Esophagus muscularis mucosa (tissue), 4 donors: ENCODE measurements at regions not wholly inside any gene's neighbourhood (a gene's known extent, or its start where the extent isn't known, plus 50 kb on each side); places are given as distances from the start of the nearest gene placed in this dataset.

Experiments used
- DNase-seq: peaks from one replicate; pipeline ENCODE4 v3.0.0-alpha.2; 2017; ENCODE audit errors: extremely low spot score
- H3K27ac ChIP-seq, 4 donors: fragments of 200-600 bp; sonication (generic); replicated peaks in 1 of 4; 1 replicate in 3 of 4; 2 replicates in 1 of 4; pipeline ENCODE4 v1.5.1; 2016 to 2019; ENCODE audit warnings: mild to moderate bottlenecking in 1 of 4
- H3K27me3 ChIP-seq, 4 donors: fragments of 200-600 bp; sonication (generic); one replicate each; pipeline versions ENCODE4 v1.5.1 to v1.6.0; 2016 to 2019
- H3K36me3 ChIP-seq, 4 donors: fragments of 200-600 bp; sonication (generic); one replicate each; pipeline ENCODE4 v1.5.1; 2016 to 2019
- H3K4me1 ChIP-seq, 4 donors: fragments of 200-600 bp; sonication (generic); one replicate each; pipeline ENCODE4 v1.5.1; 2016 to 2019
- H3K4me3 ChIP-seq, 4 donors: fragments of 200-600 bp; sonication (generic); 1 replicate in 2 of 4; 2 replicates in 2 of 4; pipeline ENCODE4 v1.5.1; 2016 to 2019; ENCODE audit warnings: mild to moderate bottlenecking in 4 of 4, moderate library complexity in 1 of 4
- H3K9me3 ChIP-seq, 4 donors: fragments of 200-600 bp; sonication (generic); 1 replicate in 3 of 4; 2 replicates in 1 of 4; pipeline ENCODE4 v1.5.1; 2016 to 2019
- EP300 ChIP-seq: sonication (generic); formaldehyde crosslinking; IDR thresholded peaks from one replicate; pipeline ENCODE4 v1.6.1; 2017; ENCODE audit warnings: antibody characterized with exemption
- POLR2A ChIP-seq: fragments of 450-650 bp; IDR thresholded peaks from one replicate; pipeline ENCODE4 v1.6.1; 2017; ENCODE audit warnings: antibody characterized with exemption, moderate library complexity, mild to moderate bottlenecking, low read depth
- POLR2AphosphoS5 ChIP-seq, 2 donors: sonication (generic); formaldehyde crosslinking; IDR thresholded peaks; one replicate each; pipeline ENCODE4 v1.6.1; 2017; ENCODE audit warnings: antibody characterized with exemption in 2 of 2
- WGBS: methylation state at CpG from one replicate; pipeline ENCODE4 v1.1.5; 2018; 5-methylcytosine and 5-hydroxymethylcytosine counted together
- intact Hi-C: fragments of 100-400 bp; cut with DNase I; formaldehyde crosslinking; loops from one replicate; pipeline ENCODE4 v1.15.1; 2023
- TF ChIP-seq, protein P1 (sequence below), 3 experiments: fragments of 200-600 bp in 2 of 3; fragments of 450-650 bp in 1 of 3; sonication (generic) in 2 of 3; IDR thresholded peaks; one replicate each; pipeline ENCODE4 v1.5.1; 2017 to 2019; ENCODE audit warnings: antibody characterized with exemption in 3 of 3, mild to moderate bottlenecking in 2 of 3, moderate library complexity in 1 of 3

DNA sequence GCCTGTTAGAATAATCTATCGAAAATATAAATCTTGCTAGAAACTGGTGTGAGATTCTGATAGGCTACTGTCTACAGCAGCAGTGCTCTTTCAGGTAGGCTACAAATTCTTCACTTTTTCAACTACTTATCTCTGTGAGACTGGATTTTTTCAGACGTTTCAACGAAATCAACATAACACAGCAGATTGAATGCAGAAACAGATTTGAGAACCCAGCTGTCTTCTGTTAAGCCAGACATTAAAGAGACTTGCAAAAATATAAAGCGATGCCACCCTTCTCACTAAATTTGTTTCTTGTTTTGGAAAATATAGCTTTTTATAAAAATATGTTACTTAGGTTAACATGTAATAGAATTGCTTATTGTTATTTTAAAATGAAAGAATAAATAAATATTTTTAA, 140.6 kb upstream of the PHACTR1 start:
- no peak for TF ChIP-seq POLR2AphosphoS5 (IDR thresholded peaks at IDR 0.05)
- TF ChIP-seq POLR2A, result no peak
- TF ChIP-seq, protein P1, sequence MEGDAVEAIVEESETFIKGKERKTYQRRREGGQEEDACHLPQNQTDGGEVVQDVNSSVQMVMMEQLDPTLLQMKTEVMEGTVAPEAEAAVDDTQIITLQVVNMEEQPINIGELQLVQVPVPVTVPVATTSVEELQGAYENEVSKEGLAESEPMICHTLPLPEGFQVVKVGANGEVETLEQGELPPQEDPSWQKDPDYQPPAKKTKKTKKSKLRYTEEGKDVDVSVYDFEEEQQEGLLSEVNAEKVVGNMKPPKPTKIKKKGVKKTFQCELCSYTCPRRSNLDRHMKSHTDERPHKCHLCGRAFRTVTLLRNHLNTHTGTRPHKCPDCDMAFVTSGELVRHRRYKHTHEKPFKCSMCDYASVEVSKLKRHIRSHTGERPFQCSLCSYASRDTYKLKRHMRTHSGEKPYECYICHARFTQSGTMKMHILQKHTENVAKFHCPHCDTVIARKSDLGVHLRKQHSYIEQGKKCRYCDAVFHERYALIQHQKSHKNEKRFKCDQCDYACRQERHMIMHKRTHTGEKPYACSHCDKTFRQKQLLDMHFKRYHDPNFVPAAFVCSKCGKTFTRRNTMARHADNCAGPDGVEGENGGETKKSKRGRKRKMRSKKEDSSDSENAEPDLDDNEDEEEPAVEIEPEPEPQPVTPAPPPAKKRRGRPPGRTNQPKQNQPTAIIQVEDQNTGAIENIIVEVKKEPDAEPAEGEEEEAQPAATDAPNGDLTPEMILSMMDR (IDR thresholded peaks at IDR 0.05), result no peak
- TF ChIP-seq EP300, result no peak
- no peak for DNase-seq
- Histone ChIP-seq H3K27ac (no peak overlapping the region), H3K36me3 (no peaks in the 10 kb centered on the region), H3K4me3 (no peak overlapping the region), H3K9me3 (no peaks in the 10 kb centered on the region), H3K27me3 (no peaks in the 10 kb centered on the region), H3K4me1 (peaks cover 4 to 24% (median 14%) of the 10 kb centered on the region in 4 donors)
- intact Hi-C loops, result no loop called here
- WGBS, result 75% methylated on average over 4 of the region's 4 CpGs

DNA sequence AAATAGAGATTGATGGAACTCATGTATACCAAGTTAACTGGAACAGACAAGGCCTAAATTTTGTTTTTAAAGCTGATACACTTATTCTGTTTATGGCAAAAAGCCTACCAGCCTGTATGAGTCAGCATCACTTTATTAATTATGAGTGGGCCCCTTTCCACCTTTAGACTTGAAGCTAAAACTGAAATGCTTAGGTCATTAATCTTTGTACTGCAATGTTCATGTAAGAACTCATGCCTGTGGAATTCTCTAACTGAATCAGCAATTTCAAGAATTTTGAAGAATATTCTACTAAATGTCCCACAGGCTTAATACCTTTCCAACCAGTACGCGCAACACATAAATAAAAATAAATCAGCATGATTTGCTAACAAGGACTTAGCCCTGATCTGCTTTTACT, 140.2 kb upstream of the PHACTR1 start:
- H3K27me3 ChIP-seq, result no peaks in the 10 kb centered on the region
- H3K9me3 ChIP-seq, result no peaks in the 10 kb centered on the region
- no peak overlapping the region for H3K4me3 ChIP-seq
- intact Hi-C loops, result no loop called here
- no peaks in the 10 kb centered on the region for H3K36me3 ChIP-seq
- TF ChIP-seq POLR2AphosphoS5 (IDR thresholded peaks at IDR 0.05) (no peak), EP300 (no peak), POLR2A (no peak)
- TF ChIP-seq, protein P1 (IDR thresholded peaks at IDR 0.05), result no peak
- 52% methylated on average over 2 of the region's 2 CpGs for WGBS
- H3K27ac ChIP-seq, result no peak overlapping the region
- DNase-seq, result no peak
- H3K4me1 ChIP-seq, result peaks cover 4 to 24% (median 14%) of the 10 kb centered on the region in 4 donors

DNA sequence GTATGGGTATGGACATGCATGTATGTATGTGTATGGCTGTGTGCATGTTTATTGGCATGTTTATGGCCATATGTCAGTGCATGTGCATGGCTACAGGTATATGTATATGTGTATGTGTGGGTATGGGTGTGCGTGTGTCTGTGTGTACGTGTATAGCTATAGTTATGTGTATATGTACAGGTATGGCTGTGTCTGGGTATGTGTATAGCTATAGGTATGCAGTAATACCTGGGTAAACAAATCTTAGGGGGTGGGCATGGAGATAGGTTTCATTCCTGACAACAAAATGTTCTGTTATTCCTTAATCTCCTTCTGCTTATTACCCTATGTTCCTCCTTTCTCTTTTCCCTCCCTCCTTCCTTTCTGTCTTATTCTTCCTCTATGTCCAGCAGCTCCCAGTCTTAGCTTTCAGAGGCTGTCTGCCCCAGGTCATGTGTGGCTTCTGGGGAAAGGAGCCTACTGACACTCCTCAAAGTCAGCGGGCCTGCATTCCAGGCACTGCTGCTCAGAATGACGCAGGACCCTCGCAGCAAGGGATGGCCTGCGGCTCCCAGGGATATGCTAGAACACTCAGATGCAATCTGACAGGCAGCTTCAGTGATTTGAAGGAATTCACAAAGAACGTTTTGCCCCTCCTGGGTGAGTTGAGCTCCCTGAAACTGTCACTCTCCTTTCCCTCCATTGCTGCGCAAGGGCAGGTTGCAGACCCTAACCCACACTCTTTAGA, 139.3 kb upstream of the PHACTR1 start:
- Histone ChIP-seq H3K4me3 (no peak overlapping the region), H3K27ac (no peak overlapping the region), H3K27me3 (no peaks in the 10 kb centered on the region), H3K36me3 (no peaks in the 10 kb centered on the region), H3K4me1 (peaks cover 4 to 24% (median 14%) of the 10 kb centered on the region in 4 donors), H3K9me3 (no peaks in the 10 kb centered on the region)
- 88% methylated on average over 8 of the region's 8 CpGs for WGBS
- no peak for TF ChIP-seq EP300
- TF ChIP-seq, protein P1 (IDR thresholded peaks at IDR 0.05), result no peak
- TF ChIP-seq POLR2AphosphoS5 (IDR thresholded peaks at IDR 0.05), result no peak
- no peak for TF ChIP-seq POLR2A
- DNase-seq, result no peak
- intact Hi-C loops, result no loop called here

DNA sequence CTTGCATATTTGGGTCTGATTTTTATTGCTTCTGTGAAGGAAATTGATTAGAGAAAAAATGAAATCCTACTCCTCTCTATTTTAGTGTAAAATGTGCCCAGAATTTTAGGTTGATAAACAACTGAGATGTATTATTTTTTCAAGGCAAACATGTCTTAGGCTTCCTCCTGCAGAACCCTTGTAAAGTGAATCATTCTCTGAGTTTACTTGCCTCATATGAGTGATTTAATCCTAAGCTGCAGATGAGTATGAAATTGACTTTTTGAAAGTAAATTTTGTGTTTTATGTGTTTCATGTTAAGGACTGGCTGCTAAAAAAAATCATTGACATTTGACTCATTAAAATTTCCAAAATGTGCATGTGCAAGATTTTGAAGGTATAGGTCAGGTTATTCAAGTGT, 138.5 kb upstream of the PHACTR1 start:
- peaks cover 4 to 20% (median 10%) of the 10 kb centered on the region in 4 donors for H3K4me1 ChIP-seq

More for the DNA sequence above, 138.5 kb upstream of the PHACTR1 start:
- Histone ChIP-seq H3K9me3 (no peaks in the 10 kb centered on the region), H3K36me3 (no peaks in the 10 kb centered on the region), H3K27me3 (no peaks in the 10 kb centered on the region), H3K27ac (no peak overlapping the region), H3K4me3 (no peak overlapping the region)
- no peak for DNase-seq
- intact Hi-C loops, result no loop called here
- TF ChIP-seq EP300 (no peak), POLR2AphosphoS5 (IDR thresholded peaks at IDR 0.05) (no peak), POLR2A (no peak)
- TF ChIP-seq, protein P1 (IDR thresholded peaks at IDR 0.05), result no peak
